ENCODE measurements at regions not wholly inside any gene's neighbourhood (a gene's known extent, or its start where the extent isn't known, plus 50 kb on each side); places are given as distances from the start of the nearest gene placed in this dataset.

DNA sequence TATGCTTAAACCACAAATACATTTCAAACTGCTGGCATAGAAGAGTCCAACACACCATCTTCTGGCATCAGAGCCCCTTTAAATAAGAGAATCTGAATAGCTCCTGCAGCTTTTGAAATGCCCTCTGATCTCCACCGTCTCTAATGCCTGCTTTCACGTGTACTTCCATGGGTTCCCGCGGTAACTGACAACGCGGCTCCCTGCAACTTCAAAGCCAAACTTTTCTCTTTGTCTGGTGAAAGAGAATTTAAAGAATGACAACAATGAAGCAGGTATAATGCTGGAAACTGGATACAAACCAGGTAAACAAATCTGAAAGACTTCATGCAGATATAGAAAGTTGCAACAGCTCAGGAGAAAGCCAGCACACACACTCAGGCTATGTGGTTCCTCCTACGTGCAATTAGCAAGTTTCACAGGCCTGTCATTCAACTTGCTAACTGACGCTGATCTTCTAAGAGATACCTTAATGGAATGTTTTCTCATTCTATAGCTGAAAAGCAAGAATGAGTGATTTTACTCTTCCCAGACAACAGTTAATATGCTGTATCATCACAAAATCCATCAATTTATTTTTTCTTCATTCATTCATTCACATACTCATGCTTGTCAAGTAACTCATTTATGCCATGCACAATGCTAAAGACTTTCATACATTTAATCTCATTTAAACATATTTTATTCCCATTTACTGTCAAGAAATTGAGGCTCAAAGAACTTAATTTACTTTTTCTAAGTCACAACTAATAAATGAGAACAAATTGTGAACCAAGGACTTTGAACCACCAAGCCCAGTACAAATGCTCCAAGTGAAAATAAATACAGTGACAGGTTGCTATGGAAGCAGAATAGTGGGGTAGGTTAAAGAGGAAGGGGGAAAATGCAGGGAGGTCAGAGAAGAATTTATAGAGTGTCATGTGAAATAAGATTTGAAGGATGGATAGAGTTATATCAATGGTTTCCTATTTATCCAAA is 202.7 kb upstream of the SNX7 start:
- TF ChIP-seq, protein P1, sequence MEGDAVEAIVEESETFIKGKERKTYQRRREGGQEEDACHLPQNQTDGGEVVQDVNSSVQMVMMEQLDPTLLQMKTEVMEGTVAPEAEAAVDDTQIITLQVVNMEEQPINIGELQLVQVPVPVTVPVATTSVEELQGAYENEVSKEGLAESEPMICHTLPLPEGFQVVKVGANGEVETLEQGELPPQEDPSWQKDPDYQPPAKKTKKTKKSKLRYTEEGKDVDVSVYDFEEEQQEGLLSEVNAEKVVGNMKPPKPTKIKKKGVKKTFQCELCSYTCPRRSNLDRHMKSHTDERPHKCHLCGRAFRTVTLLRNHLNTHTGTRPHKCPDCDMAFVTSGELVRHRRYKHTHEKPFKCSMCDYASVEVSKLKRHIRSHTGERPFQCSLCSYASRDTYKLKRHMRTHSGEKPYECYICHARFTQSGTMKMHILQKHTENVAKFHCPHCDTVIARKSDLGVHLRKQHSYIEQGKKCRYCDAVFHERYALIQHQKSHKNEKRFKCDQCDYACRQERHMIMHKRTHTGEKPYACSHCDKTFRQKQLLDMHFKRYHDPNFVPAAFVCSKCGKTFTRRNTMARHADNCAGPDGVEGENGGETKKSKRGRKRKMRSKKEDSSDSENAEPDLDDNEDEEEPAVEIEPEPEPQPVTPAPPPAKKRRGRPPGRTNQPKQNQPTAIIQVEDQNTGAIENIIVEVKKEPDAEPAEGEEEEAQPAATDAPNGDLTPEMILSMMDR (IDR thresholded peaks at IDR 0.05), result no peak

DNA sequence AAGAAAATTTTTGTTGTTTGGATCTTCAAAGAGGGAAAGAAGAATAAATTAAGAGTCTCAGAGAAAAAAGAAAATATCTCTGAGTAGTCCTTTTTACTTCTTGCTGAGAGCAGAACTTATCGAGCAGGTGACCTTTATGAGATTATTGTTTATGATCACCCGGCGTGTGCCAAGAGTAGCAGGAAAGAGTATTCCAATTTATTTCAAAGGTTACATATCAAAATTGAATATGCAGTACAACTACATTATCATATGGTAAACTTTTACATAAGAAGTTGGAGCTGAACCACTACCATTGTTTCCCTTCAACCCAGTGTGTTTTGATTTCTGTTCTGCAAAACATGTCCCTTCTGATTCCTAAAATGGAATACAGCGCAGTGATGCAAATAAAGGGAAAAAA is 204.3 kb upstream of the SNX7 start:
- TF ChIP-seq, protein P1 (IDR thresholded peaks at IDR 0.05), result no peak

DNA sequence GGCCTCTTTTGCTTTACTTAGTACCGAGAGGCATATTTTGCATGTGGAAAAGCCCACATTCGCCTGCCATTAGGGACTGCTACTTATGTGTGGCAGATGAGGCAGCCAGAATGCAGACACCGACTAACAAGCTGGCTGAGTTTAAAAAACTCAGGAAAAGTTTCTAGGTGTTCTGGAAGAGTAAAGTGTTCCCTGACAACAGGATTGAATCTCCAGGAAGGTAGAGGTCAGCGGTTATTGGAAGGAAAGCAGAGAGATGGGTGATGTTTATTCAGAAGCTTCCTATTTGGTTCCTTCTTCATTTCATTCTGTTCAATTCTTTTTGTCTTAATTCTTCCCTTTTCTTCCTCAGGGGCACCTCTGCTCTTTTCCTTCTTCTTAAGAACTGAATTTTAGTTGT is 206.9 kb upstream of the SNX7 start:
- TF ChIP-seq, protein P1 (IDR thresholded peaks at IDR 0.05), result no peak

DNA sequence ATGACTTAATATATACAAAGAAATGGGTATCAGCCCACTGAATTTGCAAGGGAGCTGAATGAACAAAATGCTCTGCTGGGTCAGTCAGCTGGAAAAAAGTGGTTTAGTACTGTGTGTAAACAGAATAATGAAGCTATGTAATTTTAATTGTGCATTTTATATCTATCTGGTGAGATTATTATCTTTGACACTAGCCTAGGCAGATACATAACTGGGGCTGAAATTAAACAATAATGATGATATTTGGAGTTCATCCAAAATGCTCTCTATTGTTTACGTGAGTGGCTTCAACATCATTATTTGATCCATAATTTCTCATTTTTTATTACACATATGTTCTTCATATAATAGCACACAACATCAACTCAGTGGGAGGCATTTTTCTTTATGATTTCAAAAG is 208.5 kb upstream of the SNX7 start:
- TF ChIP-seq, protein P1 (IDR thresholded peaks at IDR 0.05), result no peak

DNA sequence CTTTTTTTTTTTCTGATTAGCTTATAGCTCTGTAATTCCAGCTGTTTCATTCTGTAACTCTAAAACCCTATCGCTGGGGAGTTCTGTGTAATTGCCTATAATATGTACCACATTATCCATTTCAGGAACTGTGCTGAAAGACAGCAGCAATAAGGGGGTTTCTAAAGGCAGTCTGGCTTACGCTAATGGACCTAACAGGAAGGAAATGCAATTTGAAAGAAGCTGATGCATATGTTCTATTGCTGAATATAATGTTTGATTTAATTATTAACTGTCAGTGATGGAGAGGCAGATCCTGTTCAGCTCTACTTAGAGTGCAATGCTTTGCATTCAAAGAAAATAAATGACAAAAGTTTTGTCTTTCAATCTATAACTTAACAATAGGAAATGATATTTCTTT is 209.4 kb upstream of the SNX7 start:
- TF ChIP-seq, protein P1 (IDR thresholded peaks at IDR 0.05), result no peak

DNA sequence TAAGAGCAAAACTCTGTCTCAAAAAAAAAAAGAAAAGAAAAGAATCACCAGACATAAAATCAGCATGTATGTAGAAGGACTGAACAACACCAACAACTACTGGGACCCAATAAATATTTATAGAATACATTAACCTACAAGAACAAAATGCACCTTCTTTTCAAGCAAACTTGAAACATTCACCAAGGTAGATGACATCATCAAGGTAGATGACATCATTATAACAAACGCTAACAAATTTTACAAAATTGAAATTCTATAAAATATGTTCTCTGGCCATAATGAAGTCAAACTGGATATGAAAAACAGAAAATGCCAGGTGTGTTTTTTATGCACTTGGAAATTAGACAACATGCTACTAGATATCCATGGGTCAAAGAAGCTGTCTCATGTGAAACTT is 220.2 kb upstream of the SNX7 start:
- TF ChIP-seq, protein P1 (IDR thresholded peaks at IDR 0.05), result no peak

DNA sequence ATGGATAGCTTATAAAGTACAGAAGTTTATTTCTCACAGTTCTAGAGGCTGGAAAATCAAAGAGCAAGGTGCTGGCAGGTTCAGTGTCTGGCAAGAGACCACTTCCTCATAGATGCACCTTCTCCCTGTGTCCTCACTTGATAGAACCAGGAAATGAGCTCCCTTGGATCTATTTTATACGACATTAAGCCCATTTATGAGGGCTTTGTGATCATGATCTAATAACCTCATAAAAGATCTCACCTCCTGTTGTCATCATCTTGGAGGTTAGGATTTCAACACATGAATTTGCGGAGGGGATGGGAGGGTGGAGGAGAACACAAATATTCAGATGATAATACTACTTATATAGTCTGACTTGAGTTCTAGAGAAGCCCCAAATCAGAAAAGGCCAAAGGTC is 222.1 kb upstream of the SNX7 start:
- TF ChIP-seq, protein P1 (IDR thresholded peaks at IDR 0.05), result no peak
